ENCODE measurements at regions not wholly inside any gene's neighbourhood (a gene's known extent, or its start where the extent isn't known, plus 50 kb on each side); places are given as distances from the start of the nearest gene placed in this dataset.

DNA sequence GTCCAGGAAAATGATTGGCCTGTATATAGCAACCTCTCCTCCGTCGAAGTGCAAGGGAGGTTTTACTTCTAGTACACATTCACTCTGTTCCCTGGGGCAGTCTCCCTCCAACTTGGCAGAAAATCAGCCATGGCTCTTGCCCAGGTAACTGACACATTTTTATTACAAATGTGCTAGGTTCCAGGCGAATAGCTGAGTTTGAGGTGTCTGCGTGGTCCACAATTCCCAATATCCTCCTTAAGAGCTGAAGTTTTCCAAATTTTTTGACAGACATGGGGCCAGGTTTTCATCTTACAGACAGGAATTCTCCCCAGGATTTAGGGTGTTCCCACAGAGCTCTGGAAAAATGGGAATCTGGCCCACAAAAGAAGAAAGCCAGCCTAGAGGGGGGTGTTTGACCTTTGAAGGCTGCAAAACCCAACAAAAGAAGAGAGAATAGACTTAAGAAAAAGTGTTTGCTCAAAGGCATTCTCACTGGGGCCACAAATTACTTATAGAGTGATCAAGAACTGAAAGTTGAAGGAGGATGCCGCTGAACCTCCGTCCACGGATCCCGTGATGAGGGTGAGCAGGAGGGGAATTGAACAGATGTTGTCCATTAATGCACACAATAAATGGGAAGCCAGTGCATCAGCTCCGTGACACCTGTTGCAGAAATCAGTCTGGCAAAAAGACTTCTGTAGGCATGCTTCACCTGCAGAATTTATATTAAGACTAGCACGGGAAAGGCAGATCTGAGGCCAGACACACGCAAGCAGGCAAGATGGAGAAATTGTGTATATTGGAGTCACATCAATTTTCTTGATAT, 242.3 kb upstream of the COPS8 start:
- no peak overlapping the region for H3K9ac ChIP-seq (ENCODE audit: insufficient read depth, low read length)
- no peaks in the 10 kb centered on the region for H4K20me1 ChIP-seq (ENCODE audit: control insufficient read depth, extremely low read depth, insufficient read depth, low read length)
- H2AFZ ChIP-seq (ENCODE audit: low read length), result no peak overlapping the region
- no peak for DNase-seq (ENCODE audit: low read depth in 2 of 2)
- no peaks in the 10 kb centered on the region for H3K9me3 ChIP-seq (ENCODE audit: control insufficient read depth, insufficient read depth, low read depth, low read length)
- H3K4me2 ChIP-seq (ENCODE audit: extremely low read depth, insufficient read depth, low read length), result no peak overlapping the region
- H3K4me3 ChIP-seq (replicated peaks in 1 of 4; ENCODE audit: control extremely low read depth in 1 of 4, insufficient read depth in 1 of 4, low read depth in 3 of 4, low read length in 4 of 4), result no peak overlapping the region
- no peak overlapping the region for H3K27ac ChIP-seq (ENCODE audit: insufficient read depth, low read length)
- H3K4me1 ChIP-seq (ENCODE audit: control insufficient read depth, extremely low read depth, insufficient read depth, low read length), result no peaks in the 10 kb centered on the region
- H3K36me3 ChIP-seq (ENCODE audit: control insufficient read depth, insufficient read depth, low read length), result no peaks in the 10 kb centered on the region
- TF ChIP-seq EZH2 (IDR thresholded peaks at IDR 0.05; ENCODE audit: low read length, missing control alignments), result no peak
- TF ChIP-seq, protein P1, sequence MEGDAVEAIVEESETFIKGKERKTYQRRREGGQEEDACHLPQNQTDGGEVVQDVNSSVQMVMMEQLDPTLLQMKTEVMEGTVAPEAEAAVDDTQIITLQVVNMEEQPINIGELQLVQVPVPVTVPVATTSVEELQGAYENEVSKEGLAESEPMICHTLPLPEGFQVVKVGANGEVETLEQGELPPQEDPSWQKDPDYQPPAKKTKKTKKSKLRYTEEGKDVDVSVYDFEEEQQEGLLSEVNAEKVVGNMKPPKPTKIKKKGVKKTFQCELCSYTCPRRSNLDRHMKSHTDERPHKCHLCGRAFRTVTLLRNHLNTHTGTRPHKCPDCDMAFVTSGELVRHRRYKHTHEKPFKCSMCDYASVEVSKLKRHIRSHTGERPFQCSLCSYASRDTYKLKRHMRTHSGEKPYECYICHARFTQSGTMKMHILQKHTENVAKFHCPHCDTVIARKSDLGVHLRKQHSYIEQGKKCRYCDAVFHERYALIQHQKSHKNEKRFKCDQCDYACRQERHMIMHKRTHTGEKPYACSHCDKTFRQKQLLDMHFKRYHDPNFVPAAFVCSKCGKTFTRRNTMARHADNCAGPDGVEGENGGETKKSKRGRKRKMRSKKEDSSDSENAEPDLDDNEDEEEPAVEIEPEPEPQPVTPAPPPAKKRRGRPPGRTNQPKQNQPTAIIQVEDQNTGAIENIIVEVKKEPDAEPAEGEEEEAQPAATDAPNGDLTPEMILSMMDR (conservative IDR thresholded peaks at IDR 0.05 in 1 of 2, IDR thresholded peaks at IDR 0.05 in 1 of 2; ENCODE audit: low read depth in 1 of 2, low read length in 2 of 2), result no peak
- H3K27me3 ChIP-seq (ENCODE audit: control insufficient read depth, insufficient read depth, low read length), result peaks cover 3% of the 10 kb centered on the region
- H3K79me2 ChIP-seq (ENCODE audit: control insufficient read depth, insufficient read depth, low read length), result no peaks in the 10 kb centered on the region

- H3K9me3 ChIP-seq (ENCODE audit: control insufficient read depth, insufficient read depth, low read depth, low read length), result no peaks in the 10 kb centered on the region
- no peaks in the 10 kb centered on the region for H3K36me3 ChIP-seq (ENCODE audit: control insufficient read depth, insufficient read depth, low read length)
- no peaks in the 10 kb centered on the region for H4K20me1 ChIP-seq (ENCODE audit: control insufficient read depth, extremely low read depth, insufficient read depth, low read length)
- H3K27ac ChIP-seq (ENCODE audit: insufficient read depth, low read length), result no peak overlapping the region
- TF ChIP-seq, protein P1 (conservative IDR thresholded peaks at IDR 0.05 in 1 of 2, IDR thresholded peaks at IDR 0.05 in 1 of 2; ENCODE audit: low read depth in 1 of 2, low read length in 2 of 2), result no peak
- no peak for TF ChIP-seq EZH2 (IDR thresholded peaks at IDR 0.05; ENCODE audit: low read length, missing control alignments)
- H3K4me2 ChIP-seq (ENCODE audit: extremely low read depth, insufficient read depth, low read length), result no peak overlapping the region
- no peak for DNase-seq (ENCODE audit: low read depth in 2 of 2)
- H3K79me2 ChIP-seq (ENCODE audit: control insufficient read depth, insufficient read depth, low read length), result no peaks in the 10 kb centered on the region
- H3K4me1 ChIP-seq (ENCODE audit: control insufficient read depth, extremely low read depth, insufficient read depth, low read length), result no peaks in the 10 kb centered on the region
- peaks cover 3% of the 10 kb centered on the region for H3K27me3 ChIP-seq (ENCODE audit: control insufficient read depth, insufficient read depth, low read length)
- no peak overlapping the region for H3K9ac ChIP-seq (ENCODE audit: insufficient read depth, low read length)
- no peak overlapping the region for H2AFZ ChIP-seq (ENCODE audit: low read length)
- H3K4me3 ChIP-seq (replicated peaks in 1 of 4; ENCODE audit: control extremely low read depth in 1 of 4, insufficient read depth in 1 of 4, low read depth in 3 of 4, low read length in 4 of 4), result no peak overlapping the region
Observed at GRCh38 chr2:236844711-236845110, 241.0 kb upstream of the COPS8 start.

GRCh38 chr2:236847023-236847422, 238.7 kb upstream of the COPS8 start:
- no peaks in the 10 kb centered on the region for H3K36me3 ChIP-seq (ENCODE audit: control insufficient read depth, insufficient read depth, low read length)
- no peak overlapping the region for H3K4me2 ChIP-seq (ENCODE audit: extremely low read depth, insufficient read depth, low read length)
- H3K9ac ChIP-seq (ENCODE audit: insufficient read depth, low read length), result no peak overlapping the region
- no peaks in the 10 kb centered on the region for H3K9me3 ChIP-seq (ENCODE audit: control insufficient read depth, insufficient read depth, low read depth, low read length)
- no peak overlapping the region for H2AFZ ChIP-seq (ENCODE audit: low read length)
- TF ChIP-seq EZH2 (IDR thresholded peaks at IDR 0.05; ENCODE audit: low read length, missing control alignments), result no peak
- TF ChIP-seq, protein P1 (conservative IDR thresholded peaks at IDR 0.05 in 1 of 2, IDR thresholded peaks at IDR 0.05 in 1 of 2; ENCODE audit: low read depth in 1 of 2, low read length in 2 of 2), result no peak
- peaks cover 3% of the 10 kb centered on the region for H3K27me3 ChIP-seq (ENCODE audit: control insufficient read depth, insufficient read depth, low read length)
- H3K27ac ChIP-seq (ENCODE audit: insufficient read depth, low read length), result no peak overlapping the region
- no peak overlapping the region for H3K4me3 ChIP-seq (replicated peaks in 1 of 4; ENCODE audit: control extremely low read depth in 1 of 4, insufficient read depth in 1 of 4, low read depth in 3 of 4, low read length in 4 of 4)
- no peaks in the 10 kb centered on the region for H4K20me1 ChIP-seq (ENCODE audit: control insufficient read depth, extremely low read depth, insufficient read depth, low read length)
- H3K4me1 ChIP-seq (ENCODE audit: control insufficient read depth, extremely low read depth, insufficient read depth, low read length), result no peaks in the 10 kb centered on the region
- no peak for DNase-seq (ENCODE audit: low read depth in 2 of 2)
- no peaks in the 10 kb centered on the region for H3K79me2 ChIP-seq (ENCODE audit: control insufficient read depth, insufficient read depth, low read length)

Measured in fibroblast of lung (primary cell).